Lung (tissue), 11 donors: ENCODE measurements at regions not wholly inside any gene's neighbourhood (a gene's known extent, or its start where the extent isn't known, plus 50 kb on each side); places are given as distances from the start of the nearest gene placed in this dataset.

ENCODE experiments used
- ATAC-seq: fragments of 200-7000 bp; cut with Tn5 transposase; one replicate; pipeline ENCODE4 v1.9.1; 2020; ENCODE audit warnings: moderate number of reproducible peaks; ENCODE audit not compliant: insufficient read depth, low FRiP score
- DNase-seq, 3 donors: peaks; one replicate each; pipeline ENCODE4 v3.0.0-alpha.2; 2013 to 2017
- H3K27ac ChIP-seq, 2 donors: one replicate each; pipeline ENCODE4 v1.5.1; 2013; ENCODE audit warnings: mild to moderate bottlenecking in 2 of 2, moderate library complexity in 2 of 2, control low read depth in 1 of 2, inconsistent platforms in 1 of 2, low read depth in 1 of 2, low read length in 1 of 2
- H3K27me3 ChIP-seq, 3 donors: one replicate each; pipeline ENCODE4 v1.5.1; 2013; ENCODE audit warnings: low read length in 2 of 3; ENCODE audit not compliant: control insufficient read depth in 3 of 3, insufficient read depth in 3 of 3
- H3K36me3 ChIP-seq, 4 donors: one replicate each; pipeline ENCODE4 v1.5.1; 2013; ENCODE audit warnings: low read length in 4 of 4, mild to moderate bottlenecking in 1 of 4, moderate library complexity in 1 of 4; ENCODE audit not compliant: control insufficient read depth in 4 of 4, insufficient read depth in 4 of 4
- H3K4me1 ChIP-seq, 5 donors: one replicate each; pipeline ENCODE4 v1.5.1; 2013; ENCODE audit warnings: low read length in 5 of 5, mild to moderate bottlenecking in 2 of 5, moderate library complexity in 1 of 5; ENCODE audit not compliant: control insufficient read depth in 5 of 5, insufficient read depth in 5 of 5
- H3K4me3 ChIP-seq: one replicate; pipeline ENCODE4 v1.5.1; 2013; ENCODE audit warnings: mild to moderate bottlenecking, control low read depth, moderate library complexity
- H3K9ac ChIP-seq, 2 donors: one replicate each; pipeline ENCODE4 v1.5.1; 2013; ENCODE audit warnings: low read length in 2 of 2, control low read depth in 1 of 2; ENCODE audit not compliant: insufficient read depth in 1 of 2
- H3K9me3 ChIP-seq, 4 donors: one replicate each; pipeline ENCODE4 v1.5.1; 2013; ENCODE audit warnings: low read length in 3 of 4, mild to moderate bottlenecking in 1 of 4, moderate library complexity in 1 of 4; ENCODE audit not compliant: control insufficient read depth in 4 of 4, insufficient read depth in 3 of 4
- WGBS, 2 donors: extraction: QIAGEN DNeasy Blood & Tissue Kit; methylation state at CpG; one replicate each; pipeline ENCODE4 v1.1.7; 2013; 5-methylcytosine and 5-hydroxymethylcytosine counted together
- TF ChIP-seq, protein P1 (sequence below): IDR thresholded peaks from 2 replicates; pipeline ENCODE4 v1.5.1; 2012; ENCODE audit warnings: mild to moderate bottlenecking; ENCODE audit errors: control extremely low read depth, extremely low read depth
- donor health status: control.
- donor health status: control.
- donor health status: Bipolar disorder and iron deficiency.
- donor health status: healthy.
- donor health status: DM: yes; HTN: yes; CAD: no.

GRCh38 chr1:47658161-47658920 lies 220.5 kb downstream of the FOXD2 start:
- no peaks in the 10 kb centered on the region for H3K27me3 ChIP-seq

GRCh38 chr1:47659146-47659545 lies 221.3 kb downstream of the FOXD2 start:
- Histone ChIP-seq H3K4me3 (no peak overlapping the region), H3K9me3 (no peaks in the 10 kb centered on the region), H3K36me3 (no peaks in the 10 kb centered on the region), H3K4me1 (no peaks in the 10 kb centered on the region), H3K9ac (no peak overlapping the region), H3K27ac (no peak overlapping the region), H3K27me3 (no peaks in the 10 kb centered on the region)
- TF ChIP-seq, protein P1, sequence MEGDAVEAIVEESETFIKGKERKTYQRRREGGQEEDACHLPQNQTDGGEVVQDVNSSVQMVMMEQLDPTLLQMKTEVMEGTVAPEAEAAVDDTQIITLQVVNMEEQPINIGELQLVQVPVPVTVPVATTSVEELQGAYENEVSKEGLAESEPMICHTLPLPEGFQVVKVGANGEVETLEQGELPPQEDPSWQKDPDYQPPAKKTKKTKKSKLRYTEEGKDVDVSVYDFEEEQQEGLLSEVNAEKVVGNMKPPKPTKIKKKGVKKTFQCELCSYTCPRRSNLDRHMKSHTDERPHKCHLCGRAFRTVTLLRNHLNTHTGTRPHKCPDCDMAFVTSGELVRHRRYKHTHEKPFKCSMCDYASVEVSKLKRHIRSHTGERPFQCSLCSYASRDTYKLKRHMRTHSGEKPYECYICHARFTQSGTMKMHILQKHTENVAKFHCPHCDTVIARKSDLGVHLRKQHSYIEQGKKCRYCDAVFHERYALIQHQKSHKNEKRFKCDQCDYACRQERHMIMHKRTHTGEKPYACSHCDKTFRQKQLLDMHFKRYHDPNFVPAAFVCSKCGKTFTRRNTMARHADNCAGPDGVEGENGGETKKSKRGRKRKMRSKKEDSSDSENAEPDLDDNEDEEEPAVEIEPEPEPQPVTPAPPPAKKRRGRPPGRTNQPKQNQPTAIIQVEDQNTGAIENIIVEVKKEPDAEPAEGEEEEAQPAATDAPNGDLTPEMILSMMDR = no peak
- DNase-seq (no peak), ATAC-seq (no peak)
- 82 to 91% methylated on average over 6 of the region's 6 CpGs for WGBS, 2 donors

More at GRCh38 chr1:47658161-47658920, 220.5 kb downstream of the FOXD2 start:
- 86 to 88% methylated on average over 9 of the region's 9 CpGs for WGBS, 2 donors
- Histone ChIP-seq H3K4me3 (no peak overlapping the region), H3K9ac (no peak overlapping the region), H3K4me1 (no peaks in the 10 kb centered on the region), H3K27ac (no peak overlapping the region), H3K36me3 (no peaks in the 10 kb centered on the region), H3K9me3 (no peaks in the 10 kb centered on the region)
- ATAC-seq = no peak
- TF ChIP-seq, protein P1 = no peak
- DNase-seq = no peak

DNA sequence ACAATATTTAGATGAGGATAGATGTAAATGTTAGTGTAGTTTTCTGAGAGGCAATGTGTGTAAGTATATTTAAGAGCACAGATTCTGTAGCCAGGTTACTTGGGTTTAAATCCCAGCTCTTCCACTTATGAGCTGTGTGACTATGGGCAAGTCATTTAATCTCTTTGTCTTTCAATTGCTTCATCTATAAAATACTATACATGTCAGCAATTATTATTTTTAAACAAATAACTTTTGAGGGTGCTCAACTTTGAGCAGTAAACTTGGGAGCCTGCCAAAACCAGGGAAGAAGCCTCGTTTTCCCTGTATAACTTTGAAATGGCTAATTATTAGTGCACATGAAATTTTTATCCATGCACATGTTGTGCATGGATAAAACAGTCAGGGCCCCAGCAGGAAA lies 222.8 kb downstream of the FOXD2 start:
- DNase-seq (no peak), ATAC-seq (no peak)
- Histone ChIP-seq H3K4me1 (no peaks in the 10 kb centered on the region), H3K9ac (no peak overlapping the region), H3K27me3 (no peaks in the 10 kb centered on the region), H3K4me3 (no peak overlapping the region), H3K9me3 (no peaks in the 10 kb centered on the region), H3K36me3 (no peaks in the 10 kb centered on the region), H3K27ac (no peak overlapping the region)
- TF ChIP-seq, protein P1 = no peak
- WGBS, 2 donors = 39 to 55% methylated on average over 1 of the region's 1 CpG

GRCh38 chr1:47661040-47661439 lies 223.2 kb downstream of the FOXD2 start:
- DNase-seq (no peak), ATAC-seq (no peak)
- 90 to 92% methylated on average over 6 of the region's 6 CpGs for WGBS, 2 donors
- Histone ChIP-seq H3K4me1 (no peaks in the 10 kb centered on the region), H3K36me3 (no peaks in the 10 kb centered on the region), H3K27ac (no peak overlapping the region), H3K9ac (no peak overlapping the region), H3K9me3 (no peaks in the 10 kb centered on the region), H3K27me3 (no peaks in the 10 kb centered on the region), H3K4me3 (no peak overlapping the region)
- TF ChIP-seq, protein P1 = no peak
